GM12878 (cell line): ENCODE measurements at regions not wholly inside any gene's neighbourhood (a gene's known extent, or its start where the extent isn't known, plus 50 kb on each side); places are given as distances from the start of the nearest gene placed in this dataset.

ENCODE experiments used
- ATAC-seq: fragments of 200-7000 bp; cut with Tn5 transposase; 3 replicates; pipeline ENCODE4 v1.9.1; 2020; ENCODE audit warnings: mild to moderate bottlenecking, moderate library complexity
- BruUV-seq: library from RNA; stranded (reverse); fragments of 400-500 nt; replicated peaks from 2 replicates; lab custom pipeline; 2021; lab: Mats Ljungman, UMichigan
- CTCF ChIA-PET: fragments of 300-600 bp; sonication (Branson Sonifier 250); formaldehyde crosslinking; extraction: SDS; loops from one replicate; lab custom pipeline; 2021; ENCODE audit warnings: inconsistent platforms; lab: Yijun Ruan, JAX
- POLR2A ChIA-PET: fragments of 350-600 bp; formaldehyde crosslinking; extraction: SDS; loops from one replicate; lab custom pipeline; 2021; ENCODE audit warnings: inconsistent platforms; lab: Charles Lee
- RAD21 ChIA-PET: fragments of 300-600 bp; sonication (Branson Sonifier 250); formaldehyde crosslinking; loops from one replicate; lab custom pipeline; 2023; ENCODE audit warnings: antibody characterized with exemption; ENCODE audit not compliant: unreplicated experiment; lab: Charles Lee
- SMC1A ChIA-PET: fragments of 300-600 bp; sonication (Branson Sonifier 250); formaldehyde crosslinking; loops from one replicate; lab custom pipeline; 2023; ENCODE audit not compliant: unreplicated experiment, uncharacterized antibody; lab: Charles Lee
- DNase-seq: peaks from one replicate; pipeline ENCODE4 v3.0.0-alpha.2; 2011; ENCODE audit warnings: low read depth, low spot score
- FAIRE-seq: peaks from 3 replicates; lab custom pipeline; 2011; peaks lifted over from hg19 to GRCh38; lab: Jason Lieb, UNC
- H2AFZ ChIP-seq: 2 replicates; pipeline ENCODE4 v1.6.0; 2011; ENCODE audit warnings: low read depth, low read length, control low read depth; ENCODE audit not compliant: control insufficient read depth
- H3K27ac ChIP-seq: 2 replicates; pipeline ENCODE4 v1.5.1; 2011; ENCODE audit warnings: control low read depth; ENCODE audit not compliant: control insufficient read depth, insufficient read depth
- H3K27me3 ChIP-seq, 2 experiments: replicated peaks in 1 of 2; 2 replicates each; pipeline versions ENCODE4 v1.6.0 to v1.6.1; 2011; ENCODE audit warnings: low read length in 1 of 2; ENCODE audit not compliant: control insufficient read depth in 2 of 2, insufficient read depth in 2 of 2
- H3K36me3 ChIP-seq, 2 experiments: 2 replicates each; pipeline ENCODE4 v1.5.1; 2011; ENCODE audit warnings: low read length in 1 of 2; ENCODE audit not compliant: control insufficient read depth in 2 of 2, insufficient read depth in 2 of 2
- H3K4me1 ChIP-seq: 2 replicates; pipeline ENCODE4 v1.6.1; 2011; ENCODE audit warnings: mild to moderate bottlenecking, low read length, moderate library complexity, mixed read lengths; ENCODE audit not compliant: control insufficient read depth, insufficient read depth
- H3K4me2 ChIP-seq: 2 replicates; pipeline ENCODE4 v1.6.0; 2011; ENCODE audit warnings: control low read depth; ENCODE audit not compliant: control insufficient read depth, insufficient read depth
- H3K4me3 ChIP-seq: fragments of 200-600 bp; sonication (generic); 2 replicates; pipeline ENCODE4 v1.5.1; 2016
- H3K79me2 ChIP-seq: 2 replicates; pipeline ENCODE4 v1.6.0; 2011; ENCODE audit warnings: low read length; ENCODE audit not compliant: control insufficient read depth, insufficient read depth
- H3K9ac ChIP-seq: 2 replicates; pipeline ENCODE4 v1.8.0; 2011; ENCODE audit warnings: low read length, control low read depth, mixed read lengths; ENCODE audit not compliant: control insufficient read depth, insufficient read depth
- H3K9me3 ChIP-seq: replicated peaks from 3 replicates; pipeline ENCODE4 v1.5.1; 2011; ENCODE audit warnings: mild to moderate bottlenecking, low read length; ENCODE audit not compliant: control insufficient read depth, insufficient read depth
- H4K20me1 ChIP-seq: 2 replicates; pipeline ENCODE4 v1.6.0; 2011; ENCODE audit not compliant: control insufficient read depth, insufficient read depth
- BACH1 ChIP-seq: fragments of 450-650 bp; IDR thresholded peaks from 2 replicates; pipeline ENCODE4 v1.6.1; 2017; ENCODE audit warnings: mild to moderate bottlenecking, borderline replicate concordance
- CBX3 ChIP-seq: fragments of 200-600 bp; sonication (generic); IDR thresholded peaks from 2 replicates; pipeline ENCODE4 v1.6.1; 2016; ENCODE audit warnings: low read depth, borderline replicate concordance
- DPF2 ChIP-seq: fragments of 450-650 bp; IDR thresholded peaks from 2 replicates; pipeline ENCODE4 v1.6.1; 2017; ENCODE audit warnings: mild to moderate bottlenecking
- NR2C2 ChIP-seq: IDR thresholded peaks from 2 replicates; pipeline ENCODE4 v1.6.1; 2011; ENCODE audit warnings: borderline replicate concordance, low read depth; ENCODE audit not compliant: control insufficient read depth, insufficient read length
- RELB ChIP-seq: fragments of 450-650 bp; IDR thresholded peaks from 2 replicates; pipeline ENCODE4 v1.6.1; 2017; ENCODE audit warnings: low read depth, mild to moderate bottlenecking, moderate library complexity
- RFX5 ChIP-seq: IDR thresholded peaks from 2 replicates; pipeline ENCODE4 v1.6.1; 2011; ENCODE audit warnings: low read depth, low read length, improper control_type of control experiment
- SMAD5 ChIP-seq: IDR thresholded peaks from 2 replicates; pipeline ENCODE4 v1.6.1; 2016; ENCODE audit warnings: antibody characterized with exemption, low read depth
- TAF1 ChIP-seq: IDR thresholded peaks from 2 replicates; pipeline ENCODE4 v1.6.1; 2011; ENCODE audit warnings: mild to moderate bottlenecking, low read depth, low read length, borderline replicate concordance
- ZNF217 ChIP-seq: fragments of 450-650 bp; IDR thresholded peaks from 2 replicates; pipeline ENCODE4 v1.6.1; 2017; ENCODE audit warnings: antibody characterized with exemption, mild to moderate bottlenecking
- ZNF384 ChIP-seq: IDR thresholded peaks from 2 replicates; pipeline ENCODE4 v1.6.1; 2012; ENCODE audit warnings: low read depth, mild to moderate bottlenecking, low read length, improper control_type of control experiment, borderline replicate concordance
- WGBS: methylation state at CpG from one replicate; pipeline ENCODE4 v1.1.6; 2016; ENCODE audit warnings: low lambda C conversion rate; ENCODE audit not compliant: insufficient replicate concordance, insufficient coverage; ENCODE audit errors: missing lambda C conversion rate; 5-methylcytosine and 5-hydroxymethylcytosine counted together
- in situ Hi-C: fragments of 300-500 bp; cut with MboI; formaldehyde crosslinking; loops from 9 replicates; pipeline ENCODE4 v1.14.3; 2018; ENCODE audit warnings: mixed read lengths
- intact Hi-C: fragments of 100-400 bp; cut with micrococcal nuclease; formaldehyde crosslinking; loops from one replicate; pipeline ENCODE4 v1.14.2; 2022; ENCODE audit not compliant: unreplicated experiment
- TF ChIP-seq, protein P1 (sequence below): fragments of 450-650 bp; conservative IDR thresholded peaks from 2 replicates; pipeline ENCODE4 v1.6.1; 2017; ENCODE audit warnings: mild to moderate bottlenecking, moderate library complexity

- BruUV-seq, result no TSS peak
- CTCF ChIA-PET, result no interaction called here
- WGBS, result 15% methylated on average over 3 of the region's 3 CpGs
Measured at GRCh38 chr16:79349803-79350202, 250.7 kb downstream of the MAF start.

More at GRCh38 chr16:79349803-79350202, 250.7 kb downstream of the MAF start:
- intact Hi-C loops (no loop called here), in situ Hi-C loops (no loop called here)
- Histone ChIP-seq H3K27ac (no peak overlapping the region), H4K20me1 (no peaks in the 10 kb centered on the region), H3K4me3 (no peak overlapping the region), H3K4me1 (no peaks in the 10 kb centered on the region), H2AFZ (no peak overlapping the region), H3K36me3 (no peaks in the 10 kb centered on the region), H3K79me2 (no peaks in the 10 kb centered on the region), H3K4me2 (no peak overlapping the region), H3K9me3 (no peaks in the 10 kb centered on the region), H3K27me3 (no peaks in the 10 kb centered on the region), H3K9ac (no peak overlapping the region)
- SMC1A ChIA-PET, result no interaction called here
- POLR2A ChIA-PET, result no interaction called here
- FAIRE-seq, result no peak
- RAD21 ChIA-PET, result no interaction called here
- TF ChIP-seq CBX3 (no peak), NR2C2 (no peak), RFX5 (no peak), RELB (no peak), ZNF384 (no peak), ZNF217 (no peak), TAF1 (no peak), SMAD5 (no peak), DPF2 (no peak), BACH1 (no peak)
- TF ChIP-seq, protein P1, sequence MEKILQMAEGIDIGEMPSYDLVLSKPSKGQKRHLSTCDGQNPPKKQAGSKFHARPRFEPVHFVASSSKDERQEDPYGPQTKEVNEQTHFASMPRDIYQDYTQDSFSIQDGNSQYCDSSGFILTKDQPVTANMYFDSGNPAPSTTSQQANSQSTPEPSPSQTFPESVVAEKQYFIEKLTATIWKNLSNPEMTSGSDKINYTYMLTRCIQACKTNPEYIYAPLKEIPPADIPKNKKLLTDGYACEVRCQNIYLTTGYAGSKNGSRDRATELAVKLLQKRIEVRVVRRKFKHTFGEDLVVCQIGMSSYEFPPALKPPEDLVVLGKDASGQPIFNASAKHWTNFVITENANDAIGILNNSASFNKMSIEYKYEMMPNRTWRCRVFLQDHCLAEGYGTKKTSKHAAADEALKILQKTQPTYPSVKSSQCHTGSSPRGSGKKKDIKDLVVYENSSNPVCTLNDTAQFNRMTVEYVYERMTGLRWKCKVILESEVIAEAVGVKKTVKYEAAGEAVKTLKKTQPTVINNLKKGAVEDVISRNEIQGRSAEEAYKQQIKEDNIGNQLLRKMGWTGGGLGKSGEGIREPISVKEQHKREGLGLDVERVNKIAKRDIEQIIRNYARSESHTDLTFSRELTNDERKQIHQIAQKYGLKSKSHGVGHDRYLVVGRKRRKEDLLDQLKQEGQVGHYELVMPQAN, result no peak
- no peak for DNase-seq
- no peak for ATAC-seq
